Iris pigment epithelial cell (primary cell): ENCODE measurements at regions not wholly inside any gene's neighbourhood (a gene's known extent, or its start where the extent isn't known, plus 50 kb on each side); places are given as distances from the start of the nearest gene placed in this dataset.

Experiments
- DNase-seq: peaks from one replicate; pipeline ENCODE4 v3.0.0-alpha.2; 2011; ENCODE audit warnings: low read depth

GRCh38 chr20:40159276-40159675, 529.8 kb downstream of the MAFB start:
- no peak for DNase-seq

- DNase-seq, result no peak
Measured at GRCh38 chr20:40156600-40157317, 532.3 kb downstream of the MAFB start.

DNA sequence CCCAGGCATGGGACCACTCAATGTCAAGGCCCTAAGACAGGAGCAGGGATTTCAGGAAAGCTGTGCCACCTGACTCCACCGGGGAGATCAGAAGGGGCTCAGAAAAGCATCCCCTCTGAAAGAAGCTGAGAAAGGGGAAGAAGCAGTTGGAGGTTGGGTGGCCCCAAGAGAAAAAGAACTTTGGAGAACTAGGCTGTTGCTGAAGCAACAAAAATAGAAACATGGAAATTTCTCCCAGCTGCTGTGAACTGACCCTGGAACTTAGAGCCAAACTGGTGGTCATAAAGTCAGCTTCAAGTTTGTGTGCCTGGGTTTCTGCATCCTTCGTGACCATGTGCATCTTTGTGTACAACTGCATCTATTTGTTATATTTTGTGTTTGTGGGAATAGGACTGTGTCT, 534.5 kb downstream of the MAFB start:
- DNase-seq, result no peak

DNA sequence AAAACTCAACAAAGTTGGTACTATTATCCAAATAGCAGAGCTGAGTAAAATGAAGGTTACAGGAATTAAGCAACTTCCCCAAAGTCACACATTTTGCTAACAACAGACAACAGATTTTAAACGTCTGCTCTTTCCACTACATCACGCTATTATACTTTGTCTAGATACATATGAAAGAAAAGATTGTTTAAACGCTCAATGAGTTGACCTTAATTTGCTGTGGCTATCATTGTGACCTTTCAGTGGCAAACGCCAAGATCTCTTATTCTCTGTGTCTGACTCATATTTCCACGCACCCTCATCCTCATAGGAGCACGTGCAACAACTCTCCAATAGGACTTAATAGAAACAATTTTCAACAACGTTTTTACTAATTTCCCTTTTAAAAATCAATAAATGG, 540.1 kb downstream of the MAFB start:
- no peak for DNase-seq

DNA sequence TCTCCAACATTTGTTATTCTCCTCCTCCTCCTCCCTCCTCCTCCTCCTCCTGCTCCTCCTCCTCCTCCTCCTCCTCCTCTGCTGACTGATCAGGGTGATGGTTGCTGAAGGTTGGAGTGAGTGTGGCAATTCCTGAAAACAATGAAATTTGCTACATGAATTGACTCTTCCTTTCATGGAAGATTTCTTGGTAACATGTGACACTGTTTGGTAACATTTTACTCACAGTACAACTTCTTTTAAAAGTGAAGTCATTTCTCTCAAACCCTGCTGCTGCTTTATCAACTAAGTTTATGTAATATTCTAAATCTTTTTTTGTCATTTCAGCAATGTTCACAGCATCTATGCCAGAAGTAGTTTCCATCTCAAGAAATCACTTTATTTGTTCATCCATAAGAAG, 543.0 kb downstream of the MAFB start:
- DNase-seq, result no peak

DNA sequence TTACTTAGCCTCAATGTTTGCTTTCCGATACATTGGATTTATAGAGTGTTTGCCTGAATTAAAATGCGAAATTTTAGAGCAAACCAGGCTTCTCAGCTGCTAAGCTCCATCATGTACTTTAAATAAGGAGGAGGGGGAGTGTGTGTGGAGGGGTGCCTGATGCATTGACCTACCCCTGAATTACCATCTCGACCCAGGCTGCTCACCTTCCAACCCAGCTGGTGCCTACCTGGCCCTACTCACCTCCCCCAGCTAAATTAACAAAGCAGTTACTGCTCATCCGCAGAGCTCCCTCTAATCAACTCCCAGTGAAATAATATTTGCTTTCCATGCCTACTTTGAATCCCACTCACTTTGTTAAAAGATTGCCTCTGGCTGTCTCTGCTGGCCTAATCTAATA, 544.5 kb downstream of the MAFB start:
- no peak for DNase-seq

GRCh38 chr20:40134176-40134575, 554.9 kb downstream of the MAFB start:
- no peak for DNase-seq

GRCh38 chr20:40120827-40121226, 568.2 kb downstream of the MAFB start:
- no peak for DNase-seq

GRCh38 chr20:40111282-40111681, 577.8 kb downstream of the MAFB start:
- DNase-seq, result no peak

DNA sequence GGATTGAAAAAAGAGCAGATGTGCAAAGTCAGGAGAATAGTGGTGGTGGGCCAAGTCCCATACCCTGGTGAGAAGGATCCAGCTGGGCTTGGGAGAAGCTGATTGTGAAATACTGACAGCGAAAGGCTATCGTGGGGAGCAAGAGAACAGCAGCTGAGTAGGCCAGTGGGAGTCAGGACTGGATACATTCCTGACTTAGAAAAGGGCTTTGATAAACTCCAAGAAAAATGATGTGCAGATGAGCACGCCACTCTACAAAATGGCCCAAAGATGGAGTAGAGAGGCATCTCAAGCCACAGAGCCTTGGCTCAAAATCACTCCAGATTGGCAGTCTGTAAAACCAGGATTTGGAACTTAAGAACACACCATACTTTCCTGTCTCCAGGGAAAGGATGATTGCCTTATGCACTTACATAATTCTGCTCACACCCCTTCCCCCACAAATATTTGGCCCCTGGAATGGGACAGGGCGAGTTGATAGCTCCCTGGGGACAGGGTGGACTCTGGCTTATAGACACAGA, 578.7 kb downstream of the MAFB start:
- no peak for DNase-seq

GRCh38 chr20:40109136-40109535, 579.9 kb downstream of the MAFB start:
- DNase-seq, result no peak

- DNase-seq, result no peak
Measured at GRCh38 chr20:40108321-40108720, 580.7 kb downstream of the MAFB start.

- DNase-seq, result no peak
Measured at GRCh38 chr20:40104959-40105358, 584.1 kb downstream of the MAFB start.

DNA sequence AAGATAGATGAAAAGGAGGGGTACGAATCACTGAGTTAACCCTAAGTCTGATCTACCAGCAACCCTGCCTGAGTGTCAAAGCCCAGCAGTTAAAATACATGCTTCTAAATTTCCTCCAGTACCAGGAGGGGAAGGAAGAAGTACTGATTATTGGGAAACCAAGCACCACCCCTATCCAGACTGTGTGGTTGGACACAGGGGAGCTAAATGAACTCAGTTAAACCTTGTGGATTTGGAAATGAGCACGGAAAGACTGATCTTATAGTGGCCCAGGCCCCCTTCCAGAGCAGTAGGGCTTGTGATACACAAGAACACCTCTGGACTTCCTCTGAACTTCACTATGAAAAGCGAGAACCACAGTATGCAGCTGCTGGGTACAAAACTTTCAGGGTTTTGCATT, 585.6 kb downstream of the MAFB start:
- no peak for DNase-seq

DNA sequence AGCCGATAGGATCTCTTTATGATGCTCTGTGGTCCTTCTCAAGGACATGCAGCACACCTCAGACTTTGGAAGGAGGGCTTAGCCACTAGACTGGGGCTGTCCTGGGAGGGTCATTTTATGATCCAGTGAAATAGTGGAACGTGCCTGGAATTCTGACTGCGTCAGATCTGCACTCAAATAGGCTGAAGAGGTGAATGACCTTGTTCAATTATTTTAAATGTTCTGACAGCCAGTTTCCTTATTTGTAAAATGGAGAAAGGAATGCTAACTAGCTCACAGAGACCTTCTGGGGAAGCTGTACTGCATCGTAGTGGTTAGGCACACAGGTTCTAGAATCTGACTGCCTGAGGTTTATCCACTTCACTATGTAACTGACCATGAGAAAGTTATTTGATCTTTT, 587.5 kb downstream of the MAFB start:
- DNase-seq, result no peak

DNA sequence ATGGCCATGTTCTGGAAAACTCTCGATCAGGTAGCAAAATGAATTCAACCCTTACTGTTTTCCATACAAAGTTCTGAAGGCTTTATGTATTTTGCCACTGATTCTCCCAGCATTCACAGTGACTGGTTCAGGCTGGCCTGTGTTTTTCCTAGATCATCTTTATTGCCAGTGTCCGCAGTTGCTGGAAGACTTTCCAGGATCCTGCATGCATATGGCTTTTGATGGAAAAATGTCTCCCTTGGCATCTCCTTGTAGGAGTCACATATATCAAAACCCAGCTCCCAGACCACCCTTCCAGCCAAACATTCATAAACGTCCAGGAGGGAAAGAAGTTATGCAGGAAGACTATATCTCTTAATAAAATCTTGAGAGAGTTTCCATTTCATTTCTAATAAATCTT, 588.8 kb downstream of the MAFB start:
- DNase-seq, result no peak

DNA sequence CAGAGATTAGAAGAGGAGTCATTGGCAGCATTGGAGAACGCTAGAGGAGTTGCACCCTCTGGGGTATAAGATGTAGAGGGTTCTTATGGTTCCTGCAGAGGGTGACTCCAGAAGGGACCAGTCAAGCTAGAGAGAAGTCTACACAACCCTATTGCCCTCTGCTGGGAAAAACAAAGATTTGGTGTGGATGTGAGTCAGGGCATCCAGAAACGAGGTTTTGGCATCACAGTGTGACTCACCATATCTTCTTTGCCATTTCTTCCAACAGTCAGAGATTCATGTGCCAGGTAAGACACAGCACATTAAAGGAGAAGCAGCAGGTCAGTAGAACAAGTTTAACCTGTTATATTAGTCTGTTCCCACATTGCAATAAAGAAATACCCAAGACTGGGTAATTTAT, 598.8 kb downstream of the MAFB start:
- DNase-seq, result no peak

- no peak for DNase-seq
Measured at GRCh38 chr20:40087496-40087895, 601.5 kb downstream of the MAFB start.

- no peak for DNase-seq
Measured at GRCh38 chr20:40085513-40085912, 603.5 kb downstream of the MAFB start.

DNA sequence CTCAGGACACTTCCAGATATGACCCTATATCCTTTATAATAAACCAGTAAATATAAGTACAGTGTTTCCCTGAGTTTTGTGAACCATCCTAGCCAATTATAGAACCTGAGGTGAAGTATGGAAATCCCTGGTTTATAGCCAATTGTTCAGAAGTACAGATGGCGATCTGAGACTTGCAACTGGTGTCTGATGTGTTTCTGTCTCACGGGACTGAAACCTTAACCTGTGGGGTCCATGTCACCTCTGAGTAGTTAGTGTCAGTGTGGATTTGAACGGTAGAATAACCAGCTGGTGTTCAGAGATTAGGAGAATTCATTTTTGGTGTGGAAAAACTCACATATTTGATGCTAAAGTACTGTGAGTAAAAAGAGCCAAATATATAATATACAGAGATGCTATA, 606.6 kb downstream of the MAFB start:
- no peak for DNase-seq

DNA sequence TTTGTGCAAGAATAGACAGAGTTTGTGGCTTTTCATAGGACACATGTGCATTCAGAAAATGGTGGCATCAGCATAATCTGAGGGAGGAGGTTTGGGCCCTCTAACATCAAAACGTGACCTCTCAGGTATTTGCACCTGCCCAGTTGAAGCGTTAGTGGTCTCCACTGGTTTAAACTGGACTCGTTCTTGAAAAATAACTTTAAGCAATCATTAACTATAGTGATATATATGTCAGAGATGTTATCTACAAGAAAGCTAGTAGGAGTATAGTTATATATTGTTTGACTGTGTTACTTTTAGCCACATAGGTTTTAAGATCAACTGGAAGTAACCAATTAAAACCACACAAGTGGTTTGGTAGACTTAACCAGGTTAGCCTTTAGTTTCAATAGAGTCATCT, 607.4 kb downstream of the MAFB start:
- no peak for DNase-seq

- no peak for DNase-seq
Measured at GRCh38 chr20:40080041-40080652, 608.9 kb downstream of the MAFB start.

GRCh38 chr20:40073535-40074111, 615.4 kb downstream of the MAFB start:
- no peak for DNase-seq

GRCh38 chr20:40072907-40073306, 616.1 kb downstream of the MAFB start:
- DNase-seq, result no peak
